ENCODE measurements at regions not wholly inside any gene's neighbourhood (a gene's known extent, or its start where the extent isn't known, plus 50 kb on each side); places are given as distances from the start of the nearest gene placed in this dataset.

- no peak overlapping the region for H3K4me3 Mint-ChIP-seq
- H3K9me3 Mint-ChIP-seq, result peaks cover 6% of the 10 kb centered on the region
- TF ChIP-seq CTCF (IDR thresholded peaks at IDR 0.05), result no peak
- no peak for ATAC-seq (ENCODE audit: poor library complexity)
- ChIA-PET CTCF (no interaction called here), POLR2A (no interaction called here)
- Histone ChIP-seq H3K36me3 (ENCODE audit: insufficient read depth, low read length) (no peaks in the 10 kb centered on the region), H3K4me1 (ENCODE audit: insufficient read depth, low read length) (no peaks in the 10 kb centered on the region), H3K4me3 (ENCODE audit: low read length) (no peak overlapping the region), H3K27ac (ENCODE audit: low read depth in 1 of 2, low read length in 2 of 2) (no peak overlapping the region), H3K9me3 (ENCODE audit: control insufficient read depth in 1 of 2, insufficient read depth in 1 of 2, low read length in 2 of 2) (peaks cover 0 to 3% of the 10 kb centered on the region in 2 experiments), H3K27me3 (ENCODE audit: control insufficient read depth in 1 of 2, insufficient read depth in 2 of 2, low read length in 2 of 2) (peaks cover 5 to 12% of the 10 kb centered on the region in 2 experiments)
- DNase-seq, result no peak
- intact Hi-C loops (cut with DNase I, micrococcal nuclease), result no loop called here
- no peak overlapping the region for H3K27ac Mint-ChIP-seq
- peaks cover 58% of the 10 kb centered on the region for H3K27me3 Mint-ChIP-seq
- H3K4me1 Mint-ChIP-seq (ENCODE audit: low read depth), result no peaks in the 10 kb centered on the region
- no peaks in the 10 kb centered on the region for H3K36me3 Mint-ChIP-seq (ENCODE audit: low read depth)
Measured at GRCh38 chr20:18237682-18238081, 50.6 kb upstream of the ZNF133 start.
